BLaER1 (cell line): ENCODE measurements at regions not wholly inside any gene's neighbourhood (a gene's known extent, or its start where the extent isn't known, plus 50 kb on each side); places are given as distances from the start of the nearest gene placed in this dataset.
"Not testable (repeated sequence)": the region's sequence is repeated elsewhere in the genome, so short reads cannot be mapped to it uniquely, and the experiment has no call there.

Experiments used
- H3K27ac ChIP-seq: shearing (Covaris generic); formaldehyde crosslinking; 2 replicates; pipeline ENCODE4 v1.8.1; 2022
- H3K27me3 ChIP-seq: shearing (Covaris generic); formaldehyde crosslinking; 2 replicates; pipeline ENCODE4 v1.8.1; 2022
- H3K36me3 ChIP-seq: shearing (Covaris generic); formaldehyde crosslinking; 2 replicates; pipeline ENCODE4 v1.8.1; 2022
- H3K4me1 ChIP-seq: shearing (Covaris generic); formaldehyde crosslinking; 2 replicates; pipeline ENCODE4 v1.8.1; 2022
- H3K4me2 ChIP-seq: shearing (Covaris generic); formaldehyde crosslinking; 2 replicates; pipeline ENCODE4 v1.8.1; 2022
- H3K4me3 ChIP-seq: shearing (Covaris generic); formaldehyde crosslinking; 2 replicates; pipeline ENCODE4 v1.8.1; 2022
- H3K9ac ChIP-seq: shearing (Covaris generic); formaldehyde crosslinking; 2 replicates; pipeline ENCODE4 v1.8.1; 2022
- H3K9me3 ChIP-seq: shearing (Covaris generic); formaldehyde crosslinking; 2 replicates; pipeline ENCODE4 v1.8.1; 2022
- H4K20me1 ChIP-seq: shearing (Covaris generic); formaldehyde crosslinking; 2 replicates; pipeline ENCODE4 v1.8.1; 2022
- Cebpa-rat ChIP-seq: shearing (Covaris generic); IDR thresholded peaks from 2 replicates; pipeline ENCODE4 v1.8.1; 2022

- Histone ChIP-seq H3K4me1 (no peaks in the 10 kb centered on the region), H3K36me3 (no peaks in the 10 kb centered on the region), H4K20me1 (no peaks in the 10 kb centered on the region), H3K27me3 (no peaks in the 10 kb centered on the region), H3K4me2 (no peak overlapping the region), H3K9me3 (no peaks in the 10 kb centered on the region), H3K27ac (no peak overlapping the region), H3K9ac (no peak overlapping the region), H3K4me3 (no peak overlapping the region)
- no peak for TF ChIP-seq Cebpa-rat
Observed at GRCh38 chr1:190663962-190664361, 186.3 kb upstream of the BRINP3 start.

GRCh38 chr1:190665045-190665444 lies 187.4 kb upstream of the BRINP3 start:
- Histone ChIP-seq H3K4me1 (no peaks in the 10 kb centered on the region), H3K4me3 (no peak overlapping the region), H3K9ac (no peak overlapping the region), H3K9me3 (no peaks in the 10 kb centered on the region), H3K4me2 (no peak overlapping the region), H3K36me3 (no peaks in the 10 kb centered on the region), H3K27me3 (no peaks in the 10 kb centered on the region), H4K20me1 (no peaks in the 10 kb centered on the region), H3K27ac (no peak overlapping the region)
- no peak for TF ChIP-seq Cebpa-rat

- H3K27ac ChIP-seq, result no peak overlapping the region
- H3K36me3 ChIP-seq, result no peaks in the 10 kb centered on the region
- no peak for TF ChIP-seq Cebpa-rat
- H3K27me3 ChIP-seq, result no peaks in the 10 kb centered on the region
- no peaks in the 10 kb centered on the region for H3K9me3 ChIP-seq
- H3K4me1 ChIP-seq, result no peaks in the 10 kb centered on the region
- no peaks in the 10 kb centered on the region for H4K20me1 ChIP-seq
- H3K4me3 ChIP-seq, result no peak overlapping the region
- H3K4me2 ChIP-seq, result no peak overlapping the region
- no peak overlapping the region for H3K9ac ChIP-seq
Observed at GRCh38 chr1:190667914-190668313, 190.2 kb upstream of the BRINP3 start.

- Histone ChIP-seq H3K27ac (no peak overlapping the region), H3K9ac (no peak overlapping the region), H3K4me1 (no peaks in the 10 kb centered on the region), H4K20me1 (no peaks in the 10 kb centered on the region), H3K27me3 (no peaks in the 10 kb centered on the region), H3K4me2 (no peak overlapping the region), H3K9me3 (peaks cover 5% of the 10 kb centered on the region), H3K4me3 (no peak overlapping the region), H3K36me3 (no peaks in the 10 kb centered on the region)
- no peak for TF ChIP-seq Cebpa-rat
Observed at GRCh38 chr1:190679044-190679443, 201.4 kb upstream of the BRINP3 start.

- Histone ChIP-seq H3K27me3 (no peaks in the 10 kb centered on the region), H3K9me3 (peaks cover 1% of the 10 kb centered on the region), H4K20me1 (no peaks in the 10 kb centered on the region), H3K4me2 (no peak overlapping the region), H3K9ac (no peak overlapping the region), H3K27ac (no peak overlapping the region), H3K4me3 (no peak overlapping the region), H3K4me1 (no peaks in the 10 kb centered on the region), H3K36me3 (no peaks in the 10 kb centered on the region)
- no peak for TF ChIP-seq Cebpa-rat
Observed at GRCh38 chr1:190679454-190679853, 201.8 kb upstream of the BRINP3 start.

- TF ChIP-seq Cebpa-rat, result no peak
- no peaks in the 10 kb centered on the region for H3K9me3 ChIP-seq
- H3K4me3 ChIP-seq, result no peak overlapping the region
- H3K9ac ChIP-seq, result no peak overlapping the region
- H3K27me3 ChIP-seq, result no peaks in the 10 kb centered on the region
- H4K20me1 ChIP-seq, result no peaks in the 10 kb centered on the region
- no peaks in the 10 kb centered on the region for H3K4me1 ChIP-seq
- no peak overlapping the region for H3K4me2 ChIP-seq
- no peaks in the 10 kb centered on the region for H3K36me3 ChIP-seq
- H3K27ac ChIP-seq, result no peak overlapping the region
Observed at GRCh38 chr1:190679983-190680382, 202.3 kb upstream of the BRINP3 start.

GRCh38 chr1:190685676-190686075 lies 208.0 kb upstream of the BRINP3 start:
- no peak overlapping the region for H3K4me3 ChIP-seq
- H3K27me3 ChIP-seq, result no peaks in the 10 kb centered on the region
- H3K9me3 ChIP-seq, result no peaks in the 10 kb centered on the region
- no peak for TF ChIP-seq Cebpa-rat
- no peaks in the 10 kb centered on the region for H3K36me3 ChIP-seq
- no peak overlapping the region for H3K4me2 ChIP-seq
- H3K27ac ChIP-seq, result no peak overlapping the region
- no peaks in the 10 kb centered on the region for H4K20me1 ChIP-seq
- H3K4me1 ChIP-seq, result no peaks in the 10 kb centered on the region
- no peak overlapping the region for H3K9ac ChIP-seq

GRCh38 chr1:190688096-190688495 lies 210.4 kb upstream of the BRINP3 start:
- H3K9ac ChIP-seq, result no peak overlapping the region
- H3K27ac ChIP-seq, result no peak overlapping the region
- no peak overlapping the region for H3K4me3 ChIP-seq
- H3K4me2 ChIP-seq, result no peak overlapping the region
- no peaks in the 10 kb centered on the region for H3K27me3 ChIP-seq
- H3K4me1 ChIP-seq, result no peaks in the 10 kb centered on the region
- H3K9me3 ChIP-seq, result no peaks in the 10 kb centered on the region
- no peaks in the 10 kb centered on the region for H4K20me1 ChIP-seq
- no peaks in the 10 kb centered on the region for H3K36me3 ChIP-seq
- no peak for TF ChIP-seq Cebpa-rat

- not testable (repeated sequence) for H3K4me2 ChIP-seq, H3K9me3 ChIP-seq, H3K4me1 ChIP-seq, H3K9ac ChIP-seq, H3K36me3 ChIP-seq, H3K4me3 ChIP-seq, H3K27me3 ChIP-seq, H4K20me1 ChIP-seq, H3K27ac ChIP-seq
Observed at GRCh38 chr1:190698488-190698887, 220.8 kb upstream of the BRINP3 start.

GRCh38 chr1:190699165-190699564 lies 221.5 kb upstream of the BRINP3 start:
- no peak overlapping the region for H3K4me3 ChIP-seq
- no peak for TF ChIP-seq Cebpa-rat
- no peak overlapping the region for H3K4me2 ChIP-seq
- H3K9ac ChIP-seq, result no peak overlapping the region
- no peaks in the 10 kb centered on the region for H3K9me3 ChIP-seq
- no peaks in the 10 kb centered on the region for H3K4me1 ChIP-seq
- H3K27me3 ChIP-seq, result no peaks in the 10 kb centered on the region
- no peaks in the 10 kb centered on the region for H3K36me3 ChIP-seq
- no peak overlapping the region for H3K27ac ChIP-seq
- no peaks in the 10 kb centered on the region for H4K20me1 ChIP-seq

GRCh38 chr1:190708418-190709057 lies 230.9 kb upstream of the BRINP3 start:
- Histone ChIP-seq H3K27me3 (no peaks in the 10 kb centered on the region), H4K20me1 (no peaks in the 10 kb centered on the region), H3K4me2 (no peak overlapping the region), H3K4me3 (no peak overlapping the region), H3K4me1 (no peaks in the 10 kb centered on the region), H3K27ac (no peak overlapping the region), H3K9me3 (no peaks in the 10 kb centered on the region), H3K9ac (no peak overlapping the region), H3K36me3 (no peaks in the 10 kb centered on the region)
- no peak for TF ChIP-seq Cebpa-rat
